Brain microvascular endothelial cell (primary cell): ENCODE measurements at regions not wholly inside any gene's neighbourhood (a gene's known extent, or its start where the extent isn't known, plus 50 kb on each side); places are given as distances from the start of the nearest gene placed in this dataset.

ENCODE experiments used
- DNase-seq: peaks from one replicate; pipeline ENCODE4 v3.0.0-alpha.2; 2020
- H3K27ac ChIP-seq: fragments of 250-450 bp; sonication (Bioruptor Pico); 2 replicates; pipeline ENCODE4 v1.5.1; 2020; ENCODE audit warnings: mild to moderate bottlenecking, moderate library complexity
- H3K27me3 ChIP-seq: fragments of 250-450 bp; sonication (Bioruptor Pico); replicated peaks from 2 replicates; pipeline ENCODE4 v1.5.1; 2020; ENCODE audit warnings: mild to moderate bottlenecking
- H3K36me3 ChIP-seq: fragments of 250-450 bp; sonication (Bioruptor Pico); replicated peaks from 2 replicates; pipeline ENCODE4 v1.5.1; 2020; ENCODE audit warnings: mild to moderate bottlenecking
- H3K4me3 ChIP-seq: 2 replicates; pipeline ENCODE4 v1.5.1; 2011; ENCODE audit warnings: low read depth, mild to moderate bottlenecking, control low read depth, low read length, moderate library complexity
- in situ Hi-C: cut with HindIII; loops from 2 replicates; pipeline ENCODE4 v1.10.0; 2017; ENCODE audit warnings: low sequenced_read_pairs, low pct_ligation_motif_present
- TF ChIP-seq, protein P1 (sequence below): IDR thresholded peaks from 2 replicates; pipeline ENCODE4 v1.5.1; 2011; ENCODE audit warnings: low read depth, mild to moderate bottlenecking, moderate library complexity, low read length, control low read depth, inconsistent platforms; ENCODE audit errors: missing control alignments

DNA sequence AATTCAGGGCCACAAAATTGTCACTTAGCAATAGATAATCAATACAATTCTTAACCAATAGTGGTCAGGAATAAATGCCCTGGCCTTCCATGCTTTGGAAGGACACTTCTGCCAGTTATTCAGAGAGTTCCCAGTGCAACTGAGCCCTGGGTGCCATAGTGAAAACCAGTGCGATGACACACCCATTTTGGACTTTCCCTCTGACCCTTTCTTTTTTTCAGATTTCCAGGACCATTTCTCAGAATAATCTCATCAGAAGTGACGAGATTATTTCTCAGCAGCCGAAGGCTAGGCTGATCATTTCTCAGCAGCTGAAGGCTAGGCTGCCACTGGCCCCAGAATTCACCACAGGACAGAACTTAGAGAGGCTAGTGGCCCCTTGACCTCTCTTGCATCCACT, 106.6 kb upstream of the MYCN start:
- in situ Hi-C loops, result no loop called here
- H3K4me3 ChIP-seq, result no peak overlapping the region
- no peak overlapping the region for H3K27ac ChIP-seq
- TF ChIP-seq, protein P1, sequence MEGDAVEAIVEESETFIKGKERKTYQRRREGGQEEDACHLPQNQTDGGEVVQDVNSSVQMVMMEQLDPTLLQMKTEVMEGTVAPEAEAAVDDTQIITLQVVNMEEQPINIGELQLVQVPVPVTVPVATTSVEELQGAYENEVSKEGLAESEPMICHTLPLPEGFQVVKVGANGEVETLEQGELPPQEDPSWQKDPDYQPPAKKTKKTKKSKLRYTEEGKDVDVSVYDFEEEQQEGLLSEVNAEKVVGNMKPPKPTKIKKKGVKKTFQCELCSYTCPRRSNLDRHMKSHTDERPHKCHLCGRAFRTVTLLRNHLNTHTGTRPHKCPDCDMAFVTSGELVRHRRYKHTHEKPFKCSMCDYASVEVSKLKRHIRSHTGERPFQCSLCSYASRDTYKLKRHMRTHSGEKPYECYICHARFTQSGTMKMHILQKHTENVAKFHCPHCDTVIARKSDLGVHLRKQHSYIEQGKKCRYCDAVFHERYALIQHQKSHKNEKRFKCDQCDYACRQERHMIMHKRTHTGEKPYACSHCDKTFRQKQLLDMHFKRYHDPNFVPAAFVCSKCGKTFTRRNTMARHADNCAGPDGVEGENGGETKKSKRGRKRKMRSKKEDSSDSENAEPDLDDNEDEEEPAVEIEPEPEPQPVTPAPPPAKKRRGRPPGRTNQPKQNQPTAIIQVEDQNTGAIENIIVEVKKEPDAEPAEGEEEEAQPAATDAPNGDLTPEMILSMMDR, result no peak
- H3K27me3 ChIP-seq, result no peaks in the 10 kb centered on the region
- H3K36me3 ChIP-seq, result no peaks in the 10 kb centered on the region
- no peak for DNase-seq

DNA sequence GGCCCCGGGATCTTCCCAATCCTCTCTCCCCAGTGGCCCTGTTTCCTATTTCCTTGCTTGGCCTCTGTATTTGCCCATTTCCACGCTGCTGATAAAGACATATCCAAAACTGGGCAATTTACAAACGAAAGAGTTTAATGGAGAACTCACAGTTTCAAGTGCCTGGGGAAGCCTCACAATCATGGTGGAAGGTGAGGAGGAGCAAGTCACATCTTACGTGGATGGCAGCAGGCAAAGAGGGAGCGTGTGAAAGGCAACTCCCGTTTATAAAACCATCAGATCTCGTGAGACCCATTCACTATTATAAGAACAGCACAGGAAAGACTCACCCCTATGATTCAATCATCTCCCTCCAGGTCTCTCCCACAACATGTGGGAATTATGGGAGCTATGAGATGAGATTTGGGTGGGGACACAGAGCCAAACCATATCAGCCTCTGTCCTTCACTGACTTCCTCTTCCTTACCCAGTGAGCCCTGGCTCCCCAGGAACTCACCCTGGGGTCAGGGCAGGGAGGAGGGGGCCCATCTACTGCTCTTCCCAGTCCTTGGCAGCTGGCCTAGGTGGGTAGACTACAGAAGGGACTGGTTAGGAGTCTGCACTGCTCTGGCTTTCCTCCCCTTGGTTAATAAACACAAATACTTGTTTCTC, 105.8 kb upstream of the MYCN start:
- Histone ChIP-seq H3K36me3 (no peaks in the 10 kb centered on the region), H3K4me3 (no peak overlapping the region), H3K27me3 (no peaks in the 10 kb centered on the region), H3K27ac (no peak overlapping the region)
- DNase-seq, result no peak
- in situ Hi-C loops, result no loop called here
- TF ChIP-seq, protein P1, result no peak

DNA sequence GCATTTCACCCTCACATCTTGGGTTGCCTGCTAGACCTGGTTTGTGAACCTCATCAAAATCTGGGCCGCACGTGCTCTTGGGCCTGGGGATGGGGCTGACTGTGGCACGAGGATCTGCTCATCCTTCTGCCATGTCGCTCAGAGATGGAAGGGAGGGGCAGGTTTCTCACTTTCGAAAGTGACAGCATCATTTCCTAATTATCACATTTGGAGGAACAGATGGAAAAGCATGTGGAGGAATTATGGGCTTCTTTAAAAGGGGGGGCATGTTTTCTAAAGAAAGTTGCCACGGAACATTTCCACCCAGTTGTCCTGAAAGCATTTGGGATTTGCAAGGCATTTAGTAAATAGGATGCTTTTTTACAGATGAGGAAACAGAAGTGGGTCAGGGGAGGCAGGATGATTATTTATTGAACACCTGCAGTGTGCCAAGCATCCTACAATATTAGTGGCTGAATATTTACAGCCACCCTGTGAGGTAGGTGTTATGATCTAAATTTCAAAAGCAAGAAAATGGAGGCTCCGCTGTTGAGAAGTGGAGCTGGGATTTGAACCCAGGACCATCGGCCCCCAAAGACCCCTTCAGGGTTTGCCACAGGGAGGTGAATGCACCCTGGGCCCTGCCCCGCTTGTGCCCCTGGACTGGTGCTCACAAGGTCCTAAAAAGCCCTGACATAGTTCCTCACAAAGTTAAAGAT, 104.2 kb upstream of the MYCN start:
- TF ChIP-seq, protein P1, result no peak
- H3K27me3 ChIP-seq, result no peaks in the 10 kb centered on the region
- H3K4me3 ChIP-seq, result no peak overlapping the region
- no peak overlapping the region for H3K27ac ChIP-seq
- DNase-seq, result no peak
- no peaks in the 10 kb centered on the region for H3K36me3 ChIP-seq
- in situ Hi-C loops, result no loop called here

DNA sequence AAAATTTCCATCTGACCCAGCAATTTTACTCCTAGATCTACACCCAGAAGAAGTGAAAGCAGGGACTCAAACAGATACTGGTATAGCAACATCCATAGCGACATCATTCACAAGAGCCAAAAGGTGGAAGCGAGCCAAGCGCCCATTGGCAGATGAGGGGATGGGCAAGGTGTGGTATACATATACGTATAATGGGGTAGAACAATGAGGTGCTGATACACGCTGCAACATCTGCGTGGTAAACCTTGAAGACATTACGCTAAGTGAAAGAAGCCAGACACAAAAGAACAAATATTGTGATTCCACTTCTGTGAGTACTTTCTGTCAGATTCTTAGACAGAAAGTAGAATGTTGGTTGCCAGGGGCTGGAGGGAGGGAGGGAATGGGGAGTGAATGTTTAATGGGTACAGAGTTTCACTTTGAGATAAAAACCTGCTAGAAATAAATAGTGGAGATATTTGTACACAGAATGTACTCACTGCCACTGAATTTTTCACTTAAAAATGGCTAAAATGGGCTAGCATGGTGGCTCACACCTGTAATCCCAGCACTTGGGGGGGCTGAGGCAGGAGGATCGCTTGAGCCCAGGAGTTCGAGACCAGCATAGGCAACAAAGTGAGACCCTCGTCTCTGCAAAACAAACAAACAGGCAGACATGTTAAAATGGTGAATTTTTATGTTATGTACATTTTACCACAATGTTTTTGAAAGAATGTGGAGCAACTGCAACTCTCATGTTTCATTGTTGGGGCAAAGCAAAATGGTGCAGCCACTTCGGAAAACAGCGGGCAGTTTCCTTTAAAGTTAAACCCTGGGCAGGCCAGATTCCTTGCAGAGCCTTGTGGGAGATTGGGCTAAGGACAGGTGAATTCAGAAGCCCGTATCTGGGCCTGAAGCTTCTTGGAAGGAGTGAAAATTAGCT, 103.4 kb upstream of the MYCN start:
- in situ Hi-C loops, result no loop called here
- no peak for DNase-seq
- Histone ChIP-seq H3K27me3 (no peaks in the 10 kb centered on the region), H3K27ac (no peak overlapping the region), H3K36me3 (no peaks in the 10 kb centered on the region), H3K4me3 (no peak overlapping the region)
- TF ChIP-seq, protein P1, result no peak

DNA sequence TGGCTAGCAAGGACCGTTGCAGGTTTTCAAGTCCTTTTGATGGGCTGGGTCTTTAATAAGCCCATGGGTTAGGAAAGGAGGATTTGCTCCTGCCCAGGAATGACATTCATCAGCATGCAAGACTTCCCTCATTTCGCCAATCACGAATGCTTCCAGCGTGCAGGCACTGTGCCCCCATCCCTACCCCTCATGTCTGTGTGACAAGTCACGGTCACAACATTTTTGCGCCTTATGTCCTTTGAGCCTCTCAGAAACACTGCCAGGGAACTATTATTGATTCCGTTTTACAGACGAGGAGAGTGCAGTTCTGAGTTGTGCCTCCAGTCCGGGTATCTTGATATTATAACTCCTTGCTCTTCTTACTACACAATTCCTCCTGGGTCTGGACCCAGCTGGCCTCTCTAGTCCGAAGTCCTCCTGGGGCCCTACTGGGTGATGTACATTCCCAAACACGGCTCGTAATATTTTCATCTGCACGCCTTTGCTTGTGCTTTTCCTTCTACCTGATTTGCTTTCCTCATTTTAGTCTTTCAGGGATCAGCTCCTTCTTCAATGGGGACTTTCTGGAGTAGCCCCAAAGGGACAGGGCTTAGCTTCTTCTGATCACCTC, 101.8 kb upstream of the MYCN start:
- Histone ChIP-seq H3K27ac (no peak overlapping the region), H3K4me3 (no peak overlapping the region), H3K36me3 (no peaks in the 10 kb centered on the region), H3K27me3 (no peaks in the 10 kb centered on the region)
- in situ Hi-C loops, result no loop called here
- TF ChIP-seq, protein P1, result no peak
- no peak for DNase-seq
